AG04449 (cell line): ENCODE measurements at regions not wholly inside any gene's neighbourhood (a gene's known extent, or its start where the extent isn't known, plus 50 kb on each side); places are given as distances from the start of the nearest gene placed in this dataset.

Experiments used
- CTCF ChIA-PET: fragments of 350-600 bp; formaldehyde crosslinking; extraction: SDS; loops from one replicate; lab custom pipeline; 2021; ENCODE audit warnings: antibody characterized with exemption; lab: Yijun Ruan, JAX
- POLR2A ChIA-PET: fragments of 400-600, 350-600 bp; formaldehyde crosslinking; extraction: SDS; loops from one replicate; lab custom pipeline; 2020; ENCODE audit warnings: antibody characterized with exemption, inconsistent platforms; lab: Yijun Ruan, JAX
- DNase-seq: peaks from one replicate; pipeline ENCODE4 v3.0.0-alpha.2; 2010; ENCODE audit warnings: low read depth, low spot score
- H3K4me3 ChIP-seq: 2 replicates; pipeline ENCODE4 v1.5.1; 2011; ENCODE audit warnings: low read depth, mild to moderate bottlenecking, control low read depth, low read length
- CTCF ChIP-seq: IDR thresholded peaks from one replicate; pipeline ENCODE4 v1.5.1; 2011; ENCODE audit warnings: mild to moderate bottlenecking, moderate library complexity, low read length, control low read depth, inconsistent platforms; ENCODE audit not compliant: insufficient read depth; ENCODE audit errors: missing control alignments

GRCh38 chr2:215531284-215531683 is 95.4 kb upstream of the FN1 start:
- TF ChIP-seq CTCF, result no peak
- no peak overlapping the region for H3K4me3 ChIP-seq
- DNase-seq, result no peak
- ChIA-PET POLR2A (interaction anchor here (0.6 to 1.0 kb wide), 4 partner anchors 75 to 106 kb away, joined by 3 to 4 read pairs (median 3); no protein-coding TSS in a partner anchor), CTCF (no interaction called here)

- TF ChIP-seq CTCF, result no peak
- POLR2A ChIA-PET, result interaction anchor here (0.9 to 4.6 kb wide), 5 partner anchors 50 to 388 kb away, joined by 3 to 32 read pairs (median 4); no protein-coding TSS in a partner anchor
- CTCF ChIA-PET, result no interaction called here
- no peak overlapping the region for H3K4me3 ChIP-seq
- DNase-seq, result no peak
These were observed 94.5 kb upstream of the FN1 start for GRCh38 chr2:215530191-215530968.

GRCh38 chr2:215529271-215529670 is 93.4 kb upstream of the FN1 start:
- ChIA-PET POLR2A (interaction anchor here (0.7 to 4.6 kb wide), 8 partner anchors 51 to 389 kb away, joined by 3 to 32 read pairs (median 4); no protein-coding TSS in a partner anchor), CTCF (interaction anchor here (0.6 kb wide), 1 partner anchor 25 kb away, joined by 3 read pairs; no protein-coding TSS in a partner anchor)
- no peak for TF ChIP-seq CTCF
- DNase-seq, result no peak
- H3K4me3 ChIP-seq, result no peak overlapping the region

- CTCF ChIA-PET, result no interaction called here
- no peak overlapping the region for H3K4me3 ChIP-seq
- DNase-seq, result peak; percentile 98
- no peak for TF ChIP-seq CTCF
- POLR2A ChIA-PET, result interaction anchor here (0.9 to 4.6 kb wide), 8 partner anchors 52 to 165 kb away, joined by 3 to 32 read pairs (median 6); no protein-coding TSS in a partner anchor
These were observed 92.7 kb upstream of the FN1 start for GRCh38 chr2:215528555-215528954.

GRCh38 chr2:215527736-215528135 is 91.9 kb upstream of the FN1 start:
- CTCF ChIA-PET, result interaction anchor here (0.7 to 1.1 kb wide), 4 partner anchors 87 to 108 kb away, joined by 3 to 4 read pairs (median 3); no protein-coding TSS in a partner anchor
- H3K4me3 ChIP-seq, result no peak overlapping the region
- DNase-seq, result peak; percentile 77
- no peak for TF ChIP-seq CTCF
- POLR2A ChIA-PET, result interaction anchor here (0.7 to 4.6 kb wide), 12 partner anchors 9 to 258 kb away, joined by 3 to 32 read pairs (median 4); no protein-coding TSS in a partner anchor

GRCh38 chr2:215526341-215526740 is 90.5 kb upstream of the FN1 start:
- no peak for DNase-seq
- POLR2A ChIA-PET, result interaction anchor here (2.4 to 4.6 kb wide), 2 partner anchors 89 to 94 kb away, joined by 14 to 32 read pairs; no protein-coding TSS in a partner anchor
- TF ChIP-seq CTCF, result no peak
- CTCF ChIA-PET, result interaction anchor here (0.7 to 1.6 kb wide), 5 partner anchors 13 to 173 kb away, joined by 3 to 4 read pairs (median 3); no protein-coding TSS in a partner anchor
- no peak overlapping the region for H3K4me3 ChIP-seq
